ENCODE measurements at regions not wholly inside any gene's neighbourhood (a gene's known extent, or its start where the extent isn't known, plus 50 kb on each side); places are given as distances from the start of the nearest gene placed in this dataset.
"Not testable (repeated sequence)": the region's sequence is repeated elsewhere in the genome, so short reads cannot be mapped to it uniquely, and the experiment has no call there.

DNA sequence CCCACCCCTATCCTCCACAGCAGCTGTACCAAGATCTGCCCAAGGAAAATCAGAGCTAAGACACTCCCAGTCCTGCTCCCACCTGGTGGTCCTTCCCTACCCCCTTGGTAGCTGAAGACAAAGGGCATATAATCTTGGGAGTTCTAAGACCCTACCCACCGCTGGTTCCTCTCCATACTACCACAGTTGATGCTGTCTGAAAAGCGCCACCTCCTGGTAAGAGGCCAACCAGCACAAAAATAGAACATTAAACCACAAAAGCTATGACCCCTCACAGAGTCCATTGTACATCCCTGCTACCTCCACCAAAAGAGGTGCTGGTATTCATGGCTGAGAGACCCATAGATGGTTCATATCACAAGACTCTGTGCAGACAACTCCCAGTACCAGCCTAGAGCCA is 161.5 kb upstream of the ARHGAP42 start:
- Histone ChIP-seq H4K20me1 (ENCODE audit: insufficient read depth, low read length) (no peaks in the 10 kb centered on the region), H3K4me1 (ENCODE audit: insufficient read depth, low read length) (no peaks in the 10 kb centered on the region), H3K4me3 (ENCODE audit: insufficient read depth, low read length) (no peak overlapping the region), H3K79me2 (ENCODE audit: insufficient read depth, low read length) (no peaks in the 10 kb centered on the region), H3K4me2 (ENCODE audit: insufficient read depth, low read length) (no peak overlapping the region), H3K9me3 (ENCODE audit: low read depth, low read length) (no peaks in the 10 kb centered on the region), H3K27me3 (ENCODE audit: insufficient read depth, low read length) (no peaks in the 10 kb centered on the region), H3K27ac (ENCODE audit: low read depth, low read length) (no peak overlapping the region), H3K36me3 (ENCODE audit: insufficient read depth, low read length) (no peaks in the 10 kb centered on the region), H2AFZ (ENCODE audit: low read length) (no peak overlapping the region)
- TF ChIP-seq, protein P1, sequence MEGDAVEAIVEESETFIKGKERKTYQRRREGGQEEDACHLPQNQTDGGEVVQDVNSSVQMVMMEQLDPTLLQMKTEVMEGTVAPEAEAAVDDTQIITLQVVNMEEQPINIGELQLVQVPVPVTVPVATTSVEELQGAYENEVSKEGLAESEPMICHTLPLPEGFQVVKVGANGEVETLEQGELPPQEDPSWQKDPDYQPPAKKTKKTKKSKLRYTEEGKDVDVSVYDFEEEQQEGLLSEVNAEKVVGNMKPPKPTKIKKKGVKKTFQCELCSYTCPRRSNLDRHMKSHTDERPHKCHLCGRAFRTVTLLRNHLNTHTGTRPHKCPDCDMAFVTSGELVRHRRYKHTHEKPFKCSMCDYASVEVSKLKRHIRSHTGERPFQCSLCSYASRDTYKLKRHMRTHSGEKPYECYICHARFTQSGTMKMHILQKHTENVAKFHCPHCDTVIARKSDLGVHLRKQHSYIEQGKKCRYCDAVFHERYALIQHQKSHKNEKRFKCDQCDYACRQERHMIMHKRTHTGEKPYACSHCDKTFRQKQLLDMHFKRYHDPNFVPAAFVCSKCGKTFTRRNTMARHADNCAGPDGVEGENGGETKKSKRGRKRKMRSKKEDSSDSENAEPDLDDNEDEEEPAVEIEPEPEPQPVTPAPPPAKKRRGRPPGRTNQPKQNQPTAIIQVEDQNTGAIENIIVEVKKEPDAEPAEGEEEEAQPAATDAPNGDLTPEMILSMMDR (IDR thresholded peaks at IDR 0.05; ENCODE audit: extremely low read depth, low read depth, low read length) = no peak
- DNase-seq (ENCODE audit: insufficient read length, low spot score, missing footprints) = no peak

DNA sequence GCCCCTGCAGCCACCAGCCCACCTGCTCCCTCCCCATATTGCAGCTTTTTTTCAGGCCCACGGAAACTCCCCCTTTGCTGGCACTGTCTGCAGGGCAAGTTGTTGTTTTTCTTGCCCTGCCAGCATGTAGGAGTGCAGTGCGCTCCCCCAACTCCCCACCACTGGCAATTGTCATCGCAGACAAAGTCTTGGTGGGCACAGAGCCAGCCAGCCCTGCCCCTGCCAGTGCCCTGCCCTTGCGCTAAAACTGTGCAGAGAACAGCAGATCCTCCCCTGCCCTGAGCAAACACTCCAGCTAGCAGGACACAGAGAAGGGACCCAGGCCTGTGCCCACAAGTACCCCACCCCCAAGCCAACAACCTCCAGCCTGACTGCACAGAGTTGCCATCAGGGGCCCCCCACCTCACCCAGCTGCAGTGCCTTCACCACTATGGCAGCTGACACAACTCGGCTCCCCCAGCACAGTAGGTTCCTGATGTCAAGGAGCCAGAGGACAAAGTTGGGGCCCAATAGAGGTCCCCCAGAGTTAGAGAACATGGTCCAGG is 158.1 kb upstream of the ARHGAP42 start:
- no peak overlapping the region for H3K27ac ChIP-seq (ENCODE audit: low read depth, low read length)
- H3K4me1 ChIP-seq (ENCODE audit: insufficient read depth, low read length) = no peaks in the 10 kb centered on the region
- H3K27me3 ChIP-seq (ENCODE audit: insufficient read depth, low read length) = no peaks in the 10 kb centered on the region
- no peaks in the 10 kb centered on the region for H3K36me3 ChIP-seq (ENCODE audit: insufficient read depth, low read length)
- TF ChIP-seq, protein P1 (IDR thresholded peaks at IDR 0.05; ENCODE audit: extremely low read depth, low read depth, low read length) = no peak
- no peak overlapping the region for H2AFZ ChIP-seq (ENCODE audit: low read length)
- no peaks in the 10 kb centered on the region for H4K20me1 ChIP-seq (ENCODE audit: insufficient read depth, low read length)
- H3K4me2 ChIP-seq (ENCODE audit: insufficient read depth, low read length) = no peak overlapping the region
- H3K79me2 ChIP-seq (ENCODE audit: insufficient read depth, low read length) = no peaks in the 10 kb centered on the region
- no peaks in the 10 kb centered on the region for H3K9me3 ChIP-seq (ENCODE audit: low read depth, low read length)
- H3K4me3 ChIP-seq (ENCODE audit: insufficient read depth, low read length) = no peak overlapping the region
- DNase-seq (ENCODE audit: insufficient read length, low spot score, missing footprints) = no peak

DNA sequence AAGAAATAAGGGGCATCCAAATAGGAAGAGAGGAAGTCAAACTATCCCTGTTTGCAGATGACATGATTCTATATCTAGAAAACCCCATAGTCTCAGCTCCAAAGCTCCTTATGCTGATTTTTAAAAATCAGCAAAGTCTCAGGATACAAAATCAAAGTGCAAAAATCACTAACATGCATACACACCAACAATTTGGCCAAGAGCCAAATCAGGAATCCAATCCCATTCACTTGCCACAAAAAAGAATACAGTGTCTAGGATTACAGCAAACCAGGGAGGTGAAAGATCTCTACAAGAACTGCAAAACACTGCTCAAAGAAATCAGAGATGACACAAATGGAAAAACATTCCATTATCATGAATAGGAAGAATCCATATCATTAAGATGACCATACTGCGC is 155.8 kb upstream of the ARHGAP42 start:
- H3K9me3 ChIP-seq (ENCODE audit: low read depth, low read length); DNase-seq (ENCODE audit: insufficient read length, low spot score, missing footprints); H3K27me3 ChIP-seq (ENCODE audit: insufficient read depth, low read length); H3K79me2 ChIP-seq (ENCODE audit: insufficient read depth, low read length); H4K20me1 ChIP-seq (ENCODE audit: insufficient read depth, low read length); H3K27ac ChIP-seq (ENCODE audit: low read depth, low read length); H2AFZ ChIP-seq (ENCODE audit: low read length); H3K36me3 ChIP-seq (ENCODE audit: insufficient read depth, low read length); H3K4me3 ChIP-seq (ENCODE audit: insufficient read depth, low read length); H3K4me1 ChIP-seq (ENCODE audit: insufficient read depth, low read length); H3K4me2 ChIP-seq (ENCODE audit: insufficient read depth, low read length): not testable (repeated sequence)

DNA sequence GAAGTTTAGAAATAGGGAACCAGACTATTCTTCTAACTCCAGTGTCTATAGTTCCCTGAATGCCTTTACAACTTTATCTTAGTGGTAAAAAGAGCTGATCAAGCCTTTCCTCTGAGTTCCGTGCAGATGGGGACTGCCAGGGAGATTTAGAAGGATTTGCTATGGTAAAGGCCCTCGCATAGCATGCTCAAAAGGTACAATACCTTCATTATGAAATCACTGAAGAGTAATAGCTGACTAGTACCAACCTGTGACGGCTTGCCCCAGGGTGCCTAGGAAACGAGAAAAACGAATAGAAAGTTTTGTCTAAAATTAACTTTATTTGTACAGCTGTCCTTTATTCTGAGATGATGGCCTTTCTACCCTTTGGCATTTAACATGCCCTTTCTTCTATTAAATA is 150.1 kb upstream of the ARHGAP42 start:
- DNase-seq (ENCODE audit: insufficient read length, low spot score, missing footprints) = no peak
- no peaks in the 10 kb centered on the region for H3K79me2 ChIP-seq (ENCODE audit: insufficient read depth, low read length)
- TF ChIP-seq, protein P1 (IDR thresholded peaks at IDR 0.05; ENCODE audit: extremely low read depth, low read depth, low read length) = no peak
- H3K4me2 ChIP-seq (ENCODE audit: insufficient read depth, low read length) = no peak overlapping the region
- no peaks in the 10 kb centered on the region for H3K36me3 ChIP-seq (ENCODE audit: insufficient read depth, low read length)
- no peak overlapping the region for H2AFZ ChIP-seq (ENCODE audit: low read length)
- no peak overlapping the region for H3K4me3 ChIP-seq (ENCODE audit: insufficient read depth, low read length)
- H3K27me3 ChIP-seq (ENCODE audit: insufficient read depth, low read length) = no peaks in the 10 kb centered on the region
- H4K20me1 ChIP-seq (ENCODE audit: insufficient read depth, low read length) = no peaks in the 10 kb centered on the region
- no peak overlapping the region for H3K27ac ChIP-seq (ENCODE audit: low read depth, low read length)
- H3K4me1 ChIP-seq (ENCODE audit: insufficient read depth, low read length) = no peaks in the 10 kb centered on the region
- no peaks in the 10 kb centered on the region for H3K9me3 ChIP-seq (ENCODE audit: low read depth, low read length)
